ENCODE measurements at regions not wholly inside any gene's neighbourhood (a gene's known extent, or its start where the extent isn't known, plus 50 kb on each side); places are given as distances from the start of the nearest gene placed in this dataset.

GRCh38 chr2:63780518-63781155, 61.1 kb upstream of the UGP2 start:
- DNase-seq (ENCODE audit: low read depth, low spot score), result no peak

GRCh38 chr2:63784461-63784860, 57.2 kb upstream of the UGP2 start:
- no peak for DNase-seq (ENCODE audit: low read depth, low spot score)

- DNase-seq (ENCODE audit: low read depth, low spot score), result no peak
These were observed 56.6 kb upstream of the UGP2 start for GRCh38 chr2:63785096-63785495.

- DNase-seq (ENCODE audit: low read depth, low spot score), result no peak
These were observed 55.2 kb upstream of the UGP2 start for GRCh38 chr2:63786471-63786870.

- no peak for DNase-seq (ENCODE audit: low read depth, low spot score)
These were observed 53.6 kb upstream of the UGP2 start for GRCh38 chr2:63788071-63788470.

GRCh38 chr2:63789338-63790020, 52.2 kb upstream of the UGP2 start:
- DNase-seq (ENCODE audit: low read depth, low spot score), result no peak

GRCh38 chr2:63790491-63790890, 51.2 kb upstream of the UGP2 start:
- DNase-seq (ENCODE audit: low read depth, low spot score), result no peak

- DNase-seq (ENCODE audit: low read depth, low spot score), result no peak
These were observed 50.8 kb upstream of the UGP2 start for GRCh38 chr2:63790906-63791305.

GRCh38 chr2:63791387-63791786, 50.3 kb upstream of the UGP2 start:
- no peak for DNase-seq (ENCODE audit: low read depth, low spot score)
